ENCODE measurements at regions not wholly inside any gene's neighbourhood (a gene's known extent, or its start where the extent isn't known, plus 50 kb on each side); places are given as distances from the start of the nearest gene placed in this dataset.

DNA sequence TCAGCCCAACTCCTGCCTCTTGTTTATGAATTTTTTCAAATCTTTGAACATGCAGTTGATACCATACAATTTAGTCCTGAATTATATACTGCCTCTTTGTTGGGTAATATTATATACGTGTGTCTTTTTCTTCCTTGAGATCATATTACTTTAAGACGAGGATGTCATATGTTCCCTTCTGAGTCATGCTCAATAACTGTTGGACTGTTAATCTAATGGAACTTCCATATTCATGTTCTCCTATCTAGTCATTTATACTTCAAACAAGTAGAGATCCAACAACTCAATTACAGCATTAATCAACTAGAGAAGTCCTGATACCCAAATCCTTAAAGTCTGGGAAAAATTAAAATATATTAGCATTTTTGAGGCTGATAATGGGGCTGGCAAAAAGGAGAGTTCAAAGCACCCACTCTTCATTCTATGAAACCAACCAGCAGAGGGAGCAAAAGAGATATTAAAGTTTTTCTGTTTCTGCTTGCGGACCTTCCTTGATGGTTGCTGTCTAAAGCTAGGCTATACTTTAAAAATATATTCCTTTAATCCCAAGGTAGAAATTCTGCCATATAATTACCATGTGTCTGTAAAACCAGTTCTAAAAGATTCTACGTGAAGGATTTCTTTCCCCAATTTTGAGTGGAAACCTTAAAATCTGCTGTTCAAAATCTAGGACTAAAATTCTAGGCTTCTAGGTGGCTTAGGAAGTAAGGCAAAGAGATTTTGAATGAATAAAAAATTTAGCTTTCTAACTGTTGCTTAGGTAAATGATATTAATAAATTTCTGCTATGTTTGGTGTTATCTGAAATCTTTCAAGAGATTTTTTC lies 498.9 kb downstream of the BCKDHB start:
- WGBS (ENCODE audit: insufficient coverage), result 20% methylated on average over 1 of the region's 4 CpGs
- TF ChIP-seq, protein P1, sequence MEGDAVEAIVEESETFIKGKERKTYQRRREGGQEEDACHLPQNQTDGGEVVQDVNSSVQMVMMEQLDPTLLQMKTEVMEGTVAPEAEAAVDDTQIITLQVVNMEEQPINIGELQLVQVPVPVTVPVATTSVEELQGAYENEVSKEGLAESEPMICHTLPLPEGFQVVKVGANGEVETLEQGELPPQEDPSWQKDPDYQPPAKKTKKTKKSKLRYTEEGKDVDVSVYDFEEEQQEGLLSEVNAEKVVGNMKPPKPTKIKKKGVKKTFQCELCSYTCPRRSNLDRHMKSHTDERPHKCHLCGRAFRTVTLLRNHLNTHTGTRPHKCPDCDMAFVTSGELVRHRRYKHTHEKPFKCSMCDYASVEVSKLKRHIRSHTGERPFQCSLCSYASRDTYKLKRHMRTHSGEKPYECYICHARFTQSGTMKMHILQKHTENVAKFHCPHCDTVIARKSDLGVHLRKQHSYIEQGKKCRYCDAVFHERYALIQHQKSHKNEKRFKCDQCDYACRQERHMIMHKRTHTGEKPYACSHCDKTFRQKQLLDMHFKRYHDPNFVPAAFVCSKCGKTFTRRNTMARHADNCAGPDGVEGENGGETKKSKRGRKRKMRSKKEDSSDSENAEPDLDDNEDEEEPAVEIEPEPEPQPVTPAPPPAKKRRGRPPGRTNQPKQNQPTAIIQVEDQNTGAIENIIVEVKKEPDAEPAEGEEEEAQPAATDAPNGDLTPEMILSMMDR (IDR thresholded peaks at IDR 0.05), result peak; percentile 76
- peak in 2 of 3 donors; percentile 14 to 28 for DNase-seq
- H3K27ac ChIP-seq (ENCODE audit: low read depth in 1 of 2, low read length in 2 of 2), result no peak overlapping the region
- H3K9me3 Mint-ChIP-seq, result peaks cover 0 to 3% (median 0%) of the 10 kb centered on the region in 7 donors
- no peak overlapping the region for H3K4me2 ChIP-seq (replicated peaks; ENCODE audit: extremely low read depth, low read length, poor library complexity, severe bottlenecking)
- H3K27ac Mint-ChIP-seq, result no peak overlapping the region
- H4K20me1 ChIP-seq (ENCODE audit: insufficient read depth, low read length), result no peaks in the 10 kb centered on the region
- H3K4me3 Mint-ChIP-seq, result no peak overlapping the region
- H3K27me3 ChIP-seq (ENCODE audit: control insufficient read depth in 2 of 2, insufficient read depth in 2 of 2, low read length in 2 of 2), result peaks cover 0 to 3% of the 10 kb centered on the region in 2 donors
- peaks cover 12 to 17% of the 10 kb centered on the region in 2 donors for H3K4me1 ChIP-seq (ENCODE audit: control insufficient read depth in 1 of 2, insufficient read depth in 2 of 2, low read length in 2 of 2)
- H3K79me2 ChIP-seq (ENCODE audit: insufficient read depth, low read length), result no peaks in the 10 kb centered on the region
- H3K36me3 ChIP-seq (replicated peaks in 1 of 2; ENCODE audit: control insufficient read depth in 1 of 2, insufficient read depth in 2 of 2, low read length in 2 of 2), result no peaks in the 10 kb centered on the region
- peaks cover 21% of the 10 kb centered on the region for H3K4me1 Mint-ChIP-seq
- no peaks in the 10 kb centered on the region for H3K9me3 ChIP-seq (replicated peaks in 1 of 2; ENCODE audit: control insufficient read depth in 1 of 2, insufficient read depth in 1 of 2, low read length in 2 of 2)
- H2AFZ ChIP-seq (ENCODE audit: insufficient read depth, low read depth, low read length, poor library complexity, severe bottlenecking), result no peak overlapping the region
- H3K27me3 Mint-ChIP-seq (ENCODE audit: low read depth in 3 of 3), result peaks cover 3 to 17% (median 13%) of the 10 kb centered on the region in 3 donors
- no peak overlapping the region for H3K4me3 ChIP-seq (replicated peaks in 1 of 3; ENCODE audit: low read depth in 2 of 3, low read length in 3 of 3)
- intact Hi-C loops (cut with micrococcal nuclease), result no loop called here
- H3K36me3 Mint-ChIP-seq, result no peaks in the 10 kb centered on the region
- H3K9ac ChIP-seq (ENCODE audit: insufficient read depth, low read length, poor library complexity, severe bottlenecking), result no peak overlapping the region

DNA sequence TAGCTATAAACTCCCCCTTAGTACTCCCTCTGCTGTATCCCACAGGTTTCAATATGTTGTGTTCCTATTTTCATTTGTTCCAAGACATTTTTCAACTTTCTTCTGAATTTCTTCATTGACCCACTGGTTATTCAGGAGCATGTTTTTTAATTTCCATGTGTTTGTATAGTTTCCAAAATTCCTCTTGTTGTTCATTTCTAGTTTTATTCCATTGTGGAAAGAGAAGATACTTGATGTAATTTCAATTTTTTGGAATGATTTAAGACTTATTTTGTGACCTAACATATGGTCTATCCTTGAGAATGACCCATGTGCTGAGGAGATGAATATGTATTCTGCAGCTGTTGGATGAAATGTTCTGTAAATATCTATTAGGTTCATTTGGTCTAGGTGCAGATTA lies 497.2 kb downstream of the BCKDHB start:
- no peak overlapping the region for H3K4me2 ChIP-seq (replicated peaks; ENCODE audit: extremely low read depth, low read length, poor library complexity, severe bottlenecking)
- peaks cover 12 to 14% of the 10 kb centered on the region in 2 donors for H3K4me1 ChIP-seq (ENCODE audit: control insufficient read depth in 1 of 2, insufficient read depth in 2 of 2, low read length in 2 of 2)
- no peaks in the 10 kb centered on the region for H3K79me2 ChIP-seq (ENCODE audit: insufficient read depth, low read length)
- Mint-ChIP-seq H3K27ac (no peak overlapping the region), H3K36me3 (no peaks in the 10 kb centered on the region), H3K4me3 (no peak overlapping the region), H3K4me1 (peaks cover 19% of the 10 kb centered on the region), H3K27me3 (ENCODE audit: low read depth in 3 of 3) (peaks cover 3 to 17% (median 15%) of the 10 kb centered on the region in 3 donors), H3K9me3 (peaks cover 0 to 5% (median 0%) of the 10 kb centered on the region in 7 donors)
- H3K9me3 ChIP-seq (replicated peaks in 1 of 2; ENCODE audit: control insufficient read depth in 1 of 2, insufficient read depth in 1 of 2, low read length in 2 of 2), result no peaks in the 10 kb centered on the region
- no peak overlapping the region for H3K27ac ChIP-seq (ENCODE audit: low read depth in 1 of 2, low read length in 2 of 2)
- TF ChIP-seq, protein P1 (IDR thresholded peaks at IDR 0.05), result no peak
- no peak overlapping the region for H3K9ac ChIP-seq (ENCODE audit: insufficient read depth, low read length, poor library complexity, severe bottlenecking)
- no peaks in the 10 kb centered on the region for H4K20me1 ChIP-seq (ENCODE audit: insufficient read depth, low read length)
- intact Hi-C loops (cut with micrococcal nuclease), result no loop called here
- H3K4me3 ChIP-seq (replicated peaks in 1 of 3; ENCODE audit: low read depth in 2 of 3, low read length in 3 of 3), result no peak overlapping the region
- peaks cover 0 to 3% of the 10 kb centered on the region in 2 donors for H3K27me3 ChIP-seq (ENCODE audit: control insufficient read depth in 2 of 2, insufficient read depth in 2 of 2, low read length in 2 of 2)
- no peak for DNase-seq
- H3K36me3 ChIP-seq (replicated peaks in 1 of 2; ENCODE audit: control insufficient read depth in 1 of 2, insufficient read depth in 2 of 2, low read length in 2 of 2), result no peaks in the 10 kb centered on the region
- no peak overlapping the region for H2AFZ ChIP-seq (ENCODE audit: insufficient read depth, low read depth, low read length, poor library complexity, severe bottlenecking)

All from CD14-positive monocyte (primary cell).